ENCODE measurements at regions not wholly inside any gene's neighbourhood (a gene's known extent, or its start where the extent isn't known, plus 50 kb on each side); places are given as distances from the start of the nearest gene placed in this dataset.

DNA sequence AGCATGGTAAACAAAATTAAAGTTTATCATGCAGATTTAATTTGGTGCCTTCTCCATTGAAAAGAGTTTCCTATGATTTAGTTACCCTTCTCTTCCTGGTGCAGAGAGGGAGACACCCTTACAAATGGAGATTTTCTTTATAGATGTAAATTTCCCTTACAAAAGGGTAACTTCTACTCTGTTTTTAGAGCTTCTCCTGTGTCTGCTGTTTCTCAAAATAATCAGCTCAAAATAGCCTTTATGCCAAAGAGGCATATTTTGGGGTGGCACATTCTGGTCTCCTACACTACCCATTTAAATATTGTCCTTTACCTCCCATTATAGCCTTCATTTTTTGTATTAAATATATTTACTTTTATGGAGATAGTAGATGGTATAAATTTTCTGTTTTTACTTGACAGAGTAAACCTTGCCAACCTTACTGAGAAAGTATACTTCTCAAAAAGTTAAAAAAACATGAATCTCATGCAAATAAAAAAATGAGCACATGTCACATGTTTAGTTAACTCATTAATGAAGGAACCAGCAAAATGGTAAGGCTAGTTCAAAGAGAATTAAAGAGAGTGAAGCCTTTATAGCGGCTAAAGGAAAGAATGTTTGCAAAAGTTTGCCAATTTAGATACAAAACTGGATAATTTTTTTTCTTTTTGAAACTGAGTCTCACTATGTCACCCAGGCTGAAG lies 83.3 kb upstream of the MSH6 start:
- TF ChIP-seq, protein P1, sequence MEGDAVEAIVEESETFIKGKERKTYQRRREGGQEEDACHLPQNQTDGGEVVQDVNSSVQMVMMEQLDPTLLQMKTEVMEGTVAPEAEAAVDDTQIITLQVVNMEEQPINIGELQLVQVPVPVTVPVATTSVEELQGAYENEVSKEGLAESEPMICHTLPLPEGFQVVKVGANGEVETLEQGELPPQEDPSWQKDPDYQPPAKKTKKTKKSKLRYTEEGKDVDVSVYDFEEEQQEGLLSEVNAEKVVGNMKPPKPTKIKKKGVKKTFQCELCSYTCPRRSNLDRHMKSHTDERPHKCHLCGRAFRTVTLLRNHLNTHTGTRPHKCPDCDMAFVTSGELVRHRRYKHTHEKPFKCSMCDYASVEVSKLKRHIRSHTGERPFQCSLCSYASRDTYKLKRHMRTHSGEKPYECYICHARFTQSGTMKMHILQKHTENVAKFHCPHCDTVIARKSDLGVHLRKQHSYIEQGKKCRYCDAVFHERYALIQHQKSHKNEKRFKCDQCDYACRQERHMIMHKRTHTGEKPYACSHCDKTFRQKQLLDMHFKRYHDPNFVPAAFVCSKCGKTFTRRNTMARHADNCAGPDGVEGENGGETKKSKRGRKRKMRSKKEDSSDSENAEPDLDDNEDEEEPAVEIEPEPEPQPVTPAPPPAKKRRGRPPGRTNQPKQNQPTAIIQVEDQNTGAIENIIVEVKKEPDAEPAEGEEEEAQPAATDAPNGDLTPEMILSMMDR (IDR thresholded peaks at IDR 0.05; ENCODE audit: low read depth, low read length, poor library complexity, severe bottlenecking), result no peak
- TF ChIP-seq EZH2phosphoT487 (IDR thresholded peaks at IDR 0.05; ENCODE audit: borderline replicate concordance, low read length), result no peak
